ENCODE measurements at regions not wholly inside any gene's neighbourhood (a gene's known extent, or its start where the extent isn't known, plus 50 kb on each side); places are given as distances from the start of the nearest gene placed in this dataset.

DNA sequence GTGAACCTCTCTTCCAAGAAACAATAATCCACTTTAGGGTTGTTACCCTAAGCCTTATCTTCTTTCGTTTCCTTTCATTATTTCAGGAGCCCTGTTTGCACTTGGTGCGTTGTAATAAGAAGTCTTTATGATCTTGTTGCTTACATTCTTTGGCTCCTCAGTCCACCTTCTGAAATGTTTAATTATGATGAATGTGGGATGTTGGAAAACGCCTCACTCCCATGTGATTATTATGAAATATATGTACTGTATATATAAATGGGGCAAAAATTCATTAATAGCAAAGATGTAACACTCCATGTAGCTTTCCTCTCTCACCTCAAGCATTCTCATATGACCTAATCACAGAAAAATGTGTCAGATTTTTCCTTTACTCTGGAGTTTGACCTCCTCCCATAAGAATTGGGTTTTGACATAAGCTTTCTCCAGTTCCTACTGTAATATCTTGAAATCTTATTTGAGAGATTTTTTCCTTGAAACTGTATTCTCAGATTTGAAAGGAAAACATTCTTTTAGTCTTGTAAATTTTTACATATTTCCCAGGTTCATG, 397.2 kb upstream of the FANCL start:
- in situ Hi-C loops (cut with HindIII; ENCODE audit: low sequenced_read_pairs): no loop called here
- no peak for DNase-seq (ENCODE audit: low spot score)

DNA sequence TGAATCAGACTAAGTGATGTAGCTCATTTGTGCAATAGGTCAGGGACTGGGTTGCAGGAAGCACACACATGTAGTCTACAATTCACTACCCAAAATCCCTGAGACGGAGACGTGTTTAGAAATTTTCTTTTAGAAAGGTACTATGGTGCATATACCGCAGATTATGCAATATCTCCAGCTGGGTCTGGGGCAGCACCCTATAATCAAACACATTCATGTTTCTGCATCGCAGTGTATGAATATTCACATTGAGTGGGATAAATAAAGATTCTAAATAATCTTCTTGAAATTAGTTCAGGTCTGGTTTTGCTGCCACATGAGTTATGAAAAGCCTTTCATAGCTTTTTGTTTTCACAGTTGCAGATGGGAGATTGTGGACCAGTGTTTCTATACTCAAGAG, 395.7 kb upstream of the FANCL start:
- no peak for DNase-seq (ENCODE audit: low spot score)
- in situ Hi-C loops (cut with HindIII; ENCODE audit: low sequenced_read_pairs): no loop called here

GRCh38 chr2:58635801-58636375, 394.8 kb upstream of the FANCL start:
- no peak for DNase-seq (ENCODE audit: low spot score)
- in situ Hi-C loops (cut with HindIII; ENCODE audit: low sequenced_read_pairs): no loop called here

GRCh38 chr2:58634653-58635370, 393.7 kb upstream of the FANCL start:
- in situ Hi-C loops (cut with HindIII; ENCODE audit: low sequenced_read_pairs): no loop called here
- DNase-seq (ENCODE audit: low spot score): no peak

DNA sequence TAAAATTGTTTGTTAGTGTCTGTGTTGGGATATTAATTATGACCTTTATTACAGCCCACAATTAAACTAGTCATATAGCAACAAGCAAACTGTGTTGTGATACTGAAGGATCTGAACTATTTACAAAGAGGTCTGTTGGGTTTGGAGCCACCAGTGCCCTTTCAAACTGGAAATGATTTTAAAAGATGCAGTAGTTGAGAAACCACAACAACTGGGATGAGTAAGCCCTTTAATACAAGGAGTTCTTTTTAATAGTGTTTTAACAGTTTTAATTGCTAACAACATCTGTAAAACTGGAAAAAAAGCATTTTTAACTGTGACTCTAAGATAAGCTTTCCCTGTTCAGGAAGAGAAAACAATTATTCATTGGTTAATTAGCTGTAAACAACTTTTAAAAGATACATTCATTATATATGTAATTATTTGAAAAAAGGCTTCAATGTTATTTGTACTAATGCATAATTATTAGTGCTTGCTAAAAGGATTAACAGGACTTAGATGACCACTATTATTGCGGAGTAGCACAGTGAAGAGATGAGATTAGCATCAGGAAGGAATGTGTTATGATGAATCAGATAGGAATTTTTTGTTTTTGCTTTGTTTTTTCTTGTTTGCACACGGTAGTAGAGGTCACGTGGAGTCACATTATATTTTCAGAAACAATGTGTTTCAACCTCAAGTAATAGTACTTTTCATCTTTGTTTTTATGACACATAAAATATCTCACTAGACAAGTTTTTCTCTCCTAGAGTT, 392.7 kb upstream of the FANCL start:
- in situ Hi-C loops (cut with HindIII; ENCODE audit: low sequenced_read_pairs): no loop called here
- no peak for DNase-seq (ENCODE audit: low spot score)

DNA sequence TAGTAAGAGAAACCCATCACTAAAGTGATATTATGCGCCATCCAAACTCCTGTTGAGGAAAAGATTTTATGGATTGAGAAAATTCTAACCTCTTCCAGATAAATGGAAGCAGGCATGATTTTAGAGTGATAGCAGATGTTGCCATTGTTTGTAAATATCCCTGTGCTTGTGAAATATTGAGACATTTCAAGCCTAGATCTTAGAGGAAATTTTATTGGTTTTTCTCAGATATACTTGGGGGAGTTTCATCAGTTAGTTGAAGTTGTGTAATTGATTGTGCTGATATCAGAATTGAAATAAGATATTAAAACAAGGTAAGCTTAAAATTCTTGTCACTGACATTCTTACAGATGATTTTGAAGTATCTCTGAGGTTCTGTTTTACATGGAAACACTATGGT, 390.9 kb upstream of the FANCL start:
- in situ Hi-C loops (cut with HindIII; ENCODE audit: low sequenced_read_pairs): no loop called here
- DNase-seq (ENCODE audit: low spot score): no peak

DNA sequence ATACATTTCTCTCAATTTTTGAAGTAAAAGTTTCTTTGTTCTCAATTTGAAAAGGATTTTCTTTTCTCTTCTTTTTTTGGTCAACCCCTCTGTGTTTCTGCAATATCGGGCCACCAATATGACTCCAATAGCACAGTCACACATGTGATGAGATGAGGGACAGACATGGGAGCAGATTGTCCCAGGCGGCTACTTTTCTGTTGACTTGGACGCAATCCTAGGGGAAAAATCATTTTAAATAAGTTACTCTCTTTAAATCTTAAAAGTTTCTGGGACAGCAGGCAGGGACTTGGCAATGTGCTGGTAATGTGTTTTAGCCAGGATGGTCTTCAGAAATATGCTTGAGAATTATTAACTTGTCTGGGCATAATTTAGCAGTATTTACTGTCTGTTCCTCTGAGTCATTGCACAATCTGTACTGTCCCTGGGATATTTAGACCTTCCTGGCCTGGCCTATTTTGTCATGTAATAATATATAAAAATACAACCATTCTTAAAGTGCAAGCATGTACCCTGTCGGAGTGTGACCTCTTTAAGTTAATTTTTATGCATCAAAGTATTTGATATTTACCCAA, 388.5 kb upstream of the FANCL start:
- in situ Hi-C loops (cut with HindIII; ENCODE audit: low sequenced_read_pairs): no loop called here
- no peak for DNase-seq (ENCODE audit: low spot score)

- DNase-seq (ENCODE audit: low spot score): no peak
- in situ Hi-C loops (cut with HindIII; ENCODE audit: low sequenced_read_pairs): no loop called here
Observed at GRCh38 chr2:58620896-58621295, 379.8 kb upstream of the FANCL start.

DNA sequence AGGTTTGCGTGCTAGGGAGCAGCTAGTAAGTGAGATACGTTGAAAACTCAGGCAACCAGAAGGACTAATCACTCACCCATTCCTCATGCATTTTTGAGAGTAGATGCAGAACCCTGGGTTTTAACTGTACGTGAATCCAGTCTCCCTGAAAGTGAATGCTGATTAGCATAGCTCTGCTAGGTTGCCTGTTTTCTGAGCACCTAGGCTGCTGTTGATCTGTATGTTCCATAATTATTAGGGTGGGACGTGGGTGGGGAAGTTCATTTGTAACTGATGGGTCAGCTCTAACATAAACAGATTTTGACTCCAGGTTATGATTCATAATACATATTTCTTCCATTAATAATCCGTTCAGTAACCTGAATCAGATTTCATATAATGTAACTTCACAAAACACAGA, 379.0 kb upstream of the FANCL start:
- in situ Hi-C loops (cut with HindIII; ENCODE audit: low sequenced_read_pairs): no loop called here
- no peak for DNase-seq (ENCODE audit: low spot score)

DNA sequence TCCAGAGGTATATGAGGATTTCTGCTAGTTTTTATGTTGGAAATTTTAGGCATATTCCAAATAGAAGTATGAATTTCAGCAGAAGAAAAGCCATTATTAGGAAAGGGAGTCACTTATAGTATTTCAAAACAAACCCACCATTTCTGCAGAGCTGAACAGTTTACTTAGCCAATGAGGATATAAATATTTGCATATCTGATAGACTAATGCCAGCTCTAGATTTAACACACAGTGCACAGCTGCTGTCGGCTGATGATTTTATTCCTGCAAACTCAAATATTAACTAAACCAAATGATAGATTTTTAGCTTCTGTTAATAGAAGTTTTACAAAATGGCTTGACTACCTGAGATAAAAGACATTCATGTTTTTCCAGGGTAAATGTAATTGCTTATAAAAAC, 375.8 kb upstream of the FANCL start:
- in situ Hi-C loops (cut with HindIII; ENCODE audit: low sequenced_read_pairs): no loop called here
- no peak for DNase-seq (ENCODE audit: low spot score)

DNA sequence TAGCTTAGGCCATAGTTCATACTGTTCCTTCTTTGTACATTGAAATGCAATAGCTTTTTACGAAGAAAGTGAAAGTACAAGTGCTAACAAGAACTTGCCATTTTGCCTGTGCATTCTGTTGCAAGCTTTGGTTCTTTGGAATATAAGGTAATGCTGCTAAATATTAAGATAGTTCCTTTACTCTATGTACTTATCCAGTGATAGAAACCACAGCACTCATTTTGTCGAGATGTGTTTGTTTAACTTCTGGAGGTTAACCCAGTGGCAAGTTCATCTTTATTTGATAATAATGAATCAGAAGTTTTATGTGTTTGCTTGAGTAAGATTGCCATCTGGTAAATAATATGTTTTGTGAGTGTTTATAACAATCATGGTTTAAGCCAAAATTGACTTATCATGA, 373.1 kb upstream of the FANCL start:
- in situ Hi-C loops (cut with HindIII; ENCODE audit: low sequenced_read_pairs): no loop called here
- DNase-seq (ENCODE audit: low spot score): no peak

DNA sequence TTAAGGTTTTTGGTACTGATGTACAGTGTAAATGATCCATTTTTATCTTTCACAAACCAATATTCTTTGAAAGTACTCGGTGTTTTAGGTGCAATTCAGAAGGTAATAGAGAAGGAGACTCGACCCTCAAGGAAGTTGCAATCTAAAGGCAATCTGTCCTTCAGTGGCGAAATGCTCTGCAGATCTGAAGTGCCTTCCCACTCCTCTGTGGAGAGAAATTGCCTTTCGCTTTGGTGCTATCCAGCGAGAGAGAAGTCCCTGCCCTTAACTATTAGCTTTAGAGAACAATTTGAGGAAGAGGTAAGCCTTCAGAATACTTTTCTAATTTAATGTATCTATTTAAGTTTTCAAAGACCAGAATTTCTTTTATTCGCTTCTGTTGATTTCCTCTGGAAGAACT, 371.8 kb upstream of the FANCL start:
- in situ Hi-C loops (cut with HindIII; ENCODE audit: low sequenced_read_pairs): no loop called here
- no peak for DNase-seq (ENCODE audit: low spot score)

- DNase-seq (ENCODE audit: low spot score): no peak
- in situ Hi-C loops (cut with HindIII; ENCODE audit: low sequenced_read_pairs): no loop called here
Observed at GRCh38 chr2:58609326-58609725, 368.2 kb upstream of the FANCL start.

GRCh38 chr2:58608146-58608545, 367.0 kb upstream of the FANCL start:
- DNase-seq (ENCODE audit: low spot score): no peak
- in situ Hi-C loops (cut with HindIII; ENCODE audit: low sequenced_read_pairs): no loop called here

- in situ Hi-C loops (cut with HindIII; ENCODE audit: low sequenced_read_pairs): no loop called here
- no peak for DNase-seq (ENCODE audit: low spot score)
Observed at GRCh38 chr2:58607448-58607847, 366.3 kb upstream of the FANCL start.

DNA sequence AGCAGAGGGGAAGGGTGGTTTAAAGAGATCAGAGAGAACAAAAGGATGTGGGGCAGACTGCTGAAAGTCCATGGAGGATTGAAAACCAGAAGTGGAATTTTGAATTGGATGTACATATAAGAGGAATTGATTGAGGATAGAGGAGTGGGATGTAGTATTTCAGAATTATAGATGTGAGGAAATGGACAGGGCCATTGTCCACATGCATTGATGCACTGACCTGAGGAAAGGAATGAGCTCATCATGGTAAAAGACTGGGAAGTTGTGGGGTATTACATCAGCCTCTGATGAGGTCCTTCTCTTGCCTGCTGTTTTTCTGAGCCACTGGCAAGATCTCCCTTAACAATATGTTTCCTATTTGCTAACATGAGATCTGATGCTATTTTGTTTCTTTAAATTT, 365.7 kb upstream of the FANCL start:
- no peak for DNase-seq (ENCODE audit: low spot score)
- in situ Hi-C loops (cut with HindIII; ENCODE audit: low sequenced_read_pairs): no loop called here

GRCh38 chr2:58604096-58604495, 363.0 kb upstream of the FANCL start:
- DNase-seq (ENCODE audit: low spot score): no peak
- in situ Hi-C loops (cut with HindIII; ENCODE audit: low sequenced_read_pairs): no loop called here

GRCh38 chr2:58601017-58601416, 359.9 kb upstream of the FANCL start:
- in situ Hi-C loops (cut with HindIII; ENCODE audit: low sequenced_read_pairs): no loop called here
- DNase-seq (ENCODE audit: low spot score): no peak

DNA sequence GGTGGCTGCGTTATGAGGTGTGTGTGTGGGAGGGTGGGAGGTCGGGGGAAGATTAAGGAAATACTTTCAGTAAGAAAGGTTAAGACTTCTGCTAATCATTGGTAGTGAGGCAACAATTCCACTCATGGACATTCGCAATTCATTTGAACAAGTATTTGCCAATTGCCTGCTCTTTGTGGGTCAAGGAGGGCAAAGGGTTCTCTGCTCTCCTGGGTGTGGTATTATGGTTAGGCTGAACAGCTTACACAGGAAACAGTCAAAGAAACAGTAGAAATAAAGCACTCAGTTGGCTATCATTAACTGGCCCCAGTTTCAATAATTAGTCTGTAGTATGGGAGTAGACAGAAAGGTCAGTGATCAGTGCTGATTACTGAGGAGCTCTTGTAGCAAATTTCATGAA, 357.0 kb upstream of the FANCL start:
- in situ Hi-C loops (cut with HindIII; ENCODE audit: low sequenced_read_pairs): no loop called here
- no peak for DNase-seq (ENCODE audit: low spot score)

DNA sequence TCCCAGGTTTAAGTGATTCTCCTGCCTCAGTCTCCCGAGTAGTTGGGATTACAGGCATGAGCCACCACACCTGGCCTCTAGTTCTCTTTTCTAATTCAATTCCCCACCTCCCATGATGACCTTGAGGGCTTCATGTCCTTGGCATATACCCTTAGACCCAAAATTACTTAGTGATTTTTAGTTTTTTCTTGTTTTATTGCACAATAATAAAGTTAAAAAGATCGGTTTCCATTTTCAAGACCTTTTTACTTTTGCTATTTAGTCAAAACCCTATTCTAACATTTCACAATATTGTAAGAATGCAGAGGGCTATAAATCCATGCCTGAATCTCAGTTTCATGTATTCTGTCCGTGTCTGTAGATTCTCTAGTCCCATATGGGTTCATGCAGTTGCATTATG, 354.6 kb upstream of the FANCL start:
- in situ Hi-C loops (cut with HindIII; ENCODE audit: low sequenced_read_pairs): no loop called here
- DNase-seq (ENCODE audit: low spot score): no peak
